ENCODE measurements at regions not wholly inside any gene's neighbourhood (a gene's known extent, or its start where the extent isn't known, plus 50 kb on each side); places are given as distances from the start of the nearest gene placed in this dataset.
"Not testable (repeated sequence)": the region's sequence is repeated elsewhere in the genome, so short reads cannot be mapped to it uniquely, and the experiment has no call there.

DNA sequence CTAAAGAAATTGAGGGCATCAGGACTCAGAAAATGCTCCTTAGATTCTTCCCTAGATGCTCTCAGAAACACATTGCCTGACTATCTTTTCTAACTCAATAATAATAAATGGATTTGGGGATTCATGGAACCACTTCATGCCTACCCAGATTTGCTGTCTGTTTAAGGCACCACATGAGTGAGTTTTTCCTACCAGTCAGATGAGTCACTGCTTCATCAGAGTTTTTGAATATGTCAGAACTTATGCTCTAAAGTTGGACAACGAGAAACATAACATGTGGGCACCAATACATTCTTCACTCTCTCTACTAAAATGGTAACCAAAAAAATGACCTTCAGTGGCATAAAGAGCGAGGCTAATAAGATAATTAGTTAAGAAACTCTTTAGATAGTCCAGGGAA is 1135.1 kb downstream of the TUSC7 start:
- in situ Hi-C loops (cut with HindIII; ENCODE audit: low sequenced_read_pairs): no loop called here

GRCh38 chr3:117846238-117846637 is 1136.7 kb downstream of the TUSC7 start:
- in situ Hi-C loops (cut with HindIII; ENCODE audit: low sequenced_read_pairs): no loop called here

DNA sequence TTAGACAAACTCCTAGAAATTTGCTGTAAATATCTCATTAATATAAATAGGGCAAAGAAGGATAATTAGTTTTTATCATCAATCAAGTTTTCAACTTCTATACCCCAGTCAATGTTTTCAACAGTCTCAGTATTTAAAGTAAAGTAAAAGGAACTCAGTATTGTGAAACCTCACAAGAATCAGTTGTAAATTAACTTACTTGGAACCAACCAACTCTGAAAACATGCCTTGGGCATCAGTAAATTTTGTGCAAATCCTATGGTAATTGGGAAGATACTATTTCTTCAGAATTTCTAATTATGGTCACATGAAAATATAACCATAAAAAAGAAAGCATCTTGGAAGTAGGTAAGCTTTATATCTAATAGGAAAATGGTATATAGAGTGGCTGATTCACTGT is 1139.0 kb downstream of the TUSC7 start:
- in situ Hi-C loops (cut with HindIII; ENCODE audit: low sequenced_read_pairs): no loop called here

DNA sequence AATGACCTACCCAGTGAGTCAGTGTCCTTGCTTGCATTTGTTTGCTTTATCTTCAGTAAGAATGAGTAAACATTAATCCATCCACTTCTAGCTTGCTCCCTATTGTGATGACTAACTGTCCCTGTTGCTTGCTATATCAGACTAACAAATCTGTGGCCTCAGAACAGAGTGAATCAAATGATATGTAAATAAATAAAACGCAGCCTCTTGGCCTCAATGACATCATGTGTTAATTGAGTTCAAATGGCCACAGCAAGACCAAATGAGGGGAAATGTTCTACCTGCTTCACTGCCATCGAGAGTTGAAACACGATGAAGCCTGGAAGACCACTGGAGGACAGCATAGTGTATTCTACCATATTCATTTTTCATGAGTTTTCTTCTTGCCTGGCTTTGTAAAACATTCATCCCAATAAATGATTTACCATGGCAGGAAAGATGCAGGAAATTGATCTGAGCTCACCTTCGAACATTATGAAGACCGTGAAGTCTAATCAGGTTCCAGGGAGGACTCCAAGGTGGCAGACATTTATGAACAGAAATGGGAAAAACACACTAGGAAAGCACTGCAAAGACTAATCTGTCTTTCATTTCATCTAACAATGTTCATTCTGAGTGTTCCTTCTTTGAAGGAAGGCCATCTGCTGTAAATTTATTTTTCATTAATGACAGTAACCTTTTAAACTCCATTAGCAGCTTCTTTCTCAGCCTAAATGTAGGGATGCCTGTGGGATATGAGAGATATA is 1144.5 kb downstream of the TUSC7 start:
- in situ Hi-C loops (cut with HindIII; ENCODE audit: low sequenced_read_pairs): no loop called here

DNA sequence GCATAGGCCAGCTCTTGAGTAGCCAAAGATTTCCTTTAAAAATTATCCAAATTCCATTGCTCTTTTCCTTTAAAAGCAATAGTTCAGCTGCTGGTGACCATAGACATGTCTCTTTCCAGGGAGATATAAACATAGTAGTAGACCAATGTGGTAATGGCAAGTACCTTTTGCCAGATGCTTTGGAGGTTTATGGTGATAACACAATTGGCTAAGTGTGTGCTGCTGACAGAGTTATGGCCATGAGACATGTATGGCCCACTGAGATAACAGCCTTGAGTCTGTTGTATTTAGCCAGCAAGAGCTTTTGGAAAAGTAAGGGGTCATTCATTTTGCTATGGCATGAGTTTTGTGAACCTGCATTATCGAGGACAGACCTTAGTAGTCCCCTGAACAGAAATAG is 1146.8 kb downstream of the TUSC7 start:
- in situ Hi-C loops (cut with HindIII; ENCODE audit: low sequenced_read_pairs): no loop called here

DNA sequence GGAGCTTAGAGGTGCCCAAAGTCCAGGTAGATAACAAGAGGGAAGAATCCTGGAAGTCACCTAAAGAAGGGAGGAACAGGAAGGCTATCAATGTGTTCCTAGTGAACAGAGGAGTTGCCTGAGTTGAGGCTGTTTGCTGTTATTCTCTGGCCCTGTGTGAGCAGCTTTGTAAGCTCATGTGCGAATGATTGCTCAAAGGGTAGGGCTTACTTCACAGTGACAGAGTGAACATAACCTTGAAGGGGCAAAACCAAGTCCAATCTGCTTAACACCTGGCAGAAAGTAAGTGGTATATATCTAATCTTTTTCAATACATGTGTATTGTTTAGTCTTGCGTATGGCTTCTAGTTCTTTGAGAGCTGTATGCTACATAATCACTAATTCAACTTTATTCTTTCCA is 1153.6 kb downstream of the TUSC7 start:
- in situ Hi-C loops (cut with HindIII; ENCODE audit: low sequenced_read_pairs): no loop called here

GRCh38 chr3:117865338-117865737 is 1155.8 kb downstream of the TUSC7 start:
- in situ Hi-C loops (cut with HindIII; ENCODE audit: low sequenced_read_pairs): no loop called here

DNA sequence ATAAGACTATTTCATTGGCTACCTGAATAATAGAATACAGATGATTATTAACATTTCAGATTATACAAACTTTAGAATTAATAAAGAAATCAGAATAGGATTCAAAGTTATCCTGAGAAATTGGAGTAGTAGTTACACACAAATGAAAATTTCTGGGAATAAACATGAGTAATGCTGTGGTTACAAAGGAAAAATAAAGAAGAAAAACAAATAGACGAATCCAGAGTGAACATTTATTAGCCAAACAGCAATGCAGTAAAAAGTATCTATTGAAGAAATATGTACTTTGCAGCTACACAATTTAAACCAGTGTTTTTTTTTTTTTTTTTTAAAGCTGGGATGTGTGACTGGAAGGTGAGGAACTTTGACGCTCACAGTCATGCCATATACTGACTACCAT is 1159.2 kb downstream of the TUSC7 start:
- in situ Hi-C loops (cut with HindIII; ENCODE audit: low sequenced_read_pairs): no loop called here

- in situ Hi-C loops (cut with HindIII; ENCODE audit: low sequenced_read_pairs): no loop called here
These were observed 1162.4 kb downstream of the TUSC7 start for GRCh38 chr3:117871934-117872333.

GRCh38 chr3:117872594-117873248 is 1161.9 kb downstream of the IGSF11 start:
- in situ Hi-C loops (cut with HindIII; ENCODE audit: low sequenced_read_pairs): not testable (repeated sequence)

- in situ Hi-C loops (cut with HindIII; ENCODE audit: low sequenced_read_pairs): no loop called here
These were observed 1161.4 kb downstream of the IGSF11 start for GRCh38 chr3:117873249-117873600.

- in situ Hi-C loops (cut with HindIII; ENCODE audit: low sequenced_read_pairs): no loop called here
These were observed 1160.5 kb downstream of the IGSF11 start for GRCh38 chr3:117874028-117874690.

GRCh38 chr3:117874904-117875874 is 1159.5 kb downstream of the IGSF11 start:
- in situ Hi-C loops (cut with HindIII; ENCODE audit: low sequenced_read_pairs): no loop called here

DNA sequence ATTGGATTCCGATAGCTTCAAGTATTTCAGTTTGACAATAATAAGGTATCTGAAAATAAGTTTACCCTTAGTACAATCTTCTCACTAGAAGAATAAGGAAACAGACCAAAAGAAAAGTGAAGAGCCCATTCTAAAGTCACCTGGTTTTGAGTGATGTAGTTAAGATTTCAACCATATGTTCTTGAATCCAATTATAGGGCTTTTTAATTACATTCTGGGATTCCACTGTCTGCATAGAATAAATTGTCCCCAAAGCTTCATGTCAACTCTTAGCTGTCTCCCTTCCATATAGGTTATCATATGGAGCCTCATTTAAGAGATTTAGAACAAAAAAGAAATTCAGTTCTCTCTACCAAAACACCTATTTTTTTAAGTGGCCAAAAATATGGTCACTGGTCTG is 1158.8 kb downstream of the IGSF11 start:
- in situ Hi-C loops (cut with HindIII; ENCODE audit: low sequenced_read_pairs): no loop called here

DNA sequence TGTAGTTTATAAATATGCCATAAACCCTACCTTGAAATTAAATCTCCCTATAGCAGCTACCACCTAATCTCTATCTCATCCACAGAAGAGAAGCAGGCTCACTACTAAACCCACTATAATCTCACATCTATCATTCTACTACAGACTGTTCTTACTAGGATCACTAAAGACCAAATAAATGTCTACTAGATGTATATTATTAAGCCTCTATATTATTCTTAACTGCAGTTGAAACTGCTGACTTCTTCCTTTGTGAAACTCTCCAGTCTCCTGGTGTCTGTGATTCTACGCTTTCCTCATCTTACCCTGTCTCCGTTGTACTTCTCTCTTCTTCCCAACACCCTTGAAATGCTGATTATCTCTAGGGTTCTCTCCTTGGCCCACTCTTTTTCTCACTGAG is 1154.0 kb downstream of the IGSF11 start:
- in situ Hi-C loops (cut with HindIII; ENCODE audit: low sequenced_read_pairs): no loop called here

GRCh38 chr3:117881210-117881609 is 1153.4 kb downstream of the IGSF11 start:
- in situ Hi-C loops (cut with HindIII; ENCODE audit: low sequenced_read_pairs): no loop called here

- in situ Hi-C loops (cut with HindIII; ENCODE audit: low sequenced_read_pairs): no loop called here
These were observed 1149.6 kb downstream of the IGSF11 start for GRCh38 chr3:117885011-117885441.

DNA sequence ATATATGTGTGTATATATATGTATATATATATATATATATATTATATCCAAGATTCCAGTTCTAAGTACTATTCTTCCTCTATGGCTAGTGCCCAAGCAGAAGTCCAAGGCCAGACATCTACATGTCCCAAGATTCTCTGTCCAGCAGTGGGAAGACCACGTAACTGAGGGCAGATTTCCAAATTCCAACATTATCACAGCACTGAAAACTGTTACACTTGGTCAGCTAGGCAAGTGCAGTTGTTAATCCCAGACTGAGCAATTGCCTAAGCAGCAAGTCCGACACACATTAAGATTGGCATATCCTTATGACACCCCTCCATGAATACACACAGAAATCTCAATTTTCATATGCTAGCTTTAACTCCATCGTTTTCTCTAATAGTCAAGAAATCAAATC is 1148.5 kb downstream of the IGSF11 start:
- in situ Hi-C loops (cut with HindIII; ENCODE audit: low sequenced_read_pairs): no loop called here

DNA sequence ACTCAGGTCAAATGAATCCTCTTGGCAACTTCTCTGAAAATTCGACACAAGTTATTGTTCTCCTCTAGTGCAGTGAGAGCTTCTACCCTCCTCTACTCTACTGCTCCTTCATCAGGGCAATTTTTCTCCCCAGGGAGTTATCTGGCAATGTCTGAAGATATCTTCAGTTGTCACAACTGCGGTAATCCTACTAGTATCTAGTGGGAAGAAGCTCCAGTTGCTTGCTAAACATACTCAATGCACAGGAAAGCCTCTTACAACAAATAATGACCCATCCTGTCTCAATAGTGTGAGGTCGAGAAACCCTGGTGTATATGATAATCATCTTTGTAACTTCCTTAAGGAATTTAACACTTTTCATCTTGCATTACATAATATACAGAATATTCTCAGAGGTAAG is 1147.6 kb downstream of the IGSF11 start:
- in situ Hi-C loops (cut with HindIII; ENCODE audit: low sequenced_read_pairs): no loop called here

DNA sequence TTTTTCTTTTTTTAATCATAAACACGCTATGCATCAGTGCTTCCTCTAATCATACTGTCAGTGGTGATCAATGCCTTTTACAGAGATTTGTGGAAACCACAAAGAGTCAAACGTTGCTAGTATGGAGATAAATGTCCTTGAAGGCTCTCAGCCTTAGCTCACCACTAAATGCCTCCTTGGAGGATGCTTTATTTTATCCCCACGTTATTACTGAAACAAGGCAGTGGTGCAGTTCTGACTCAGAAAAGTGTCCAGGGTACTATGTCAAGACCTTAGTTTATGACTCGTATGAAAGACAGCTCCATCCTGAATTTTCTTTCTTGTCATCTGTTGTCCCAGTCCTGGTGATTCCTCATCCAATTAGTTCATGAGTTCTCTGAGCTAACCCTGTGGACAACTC is 1146.7 kb downstream of the IGSF11 start:
- in situ Hi-C loops (cut with HindIII; ENCODE audit: low sequenced_read_pairs): no loop called here

GRCh38 chr3:117892431-117892841 is 1142.2 kb downstream of the IGSF11 start:
- in situ Hi-C loops (cut with HindIII; ENCODE audit: low sequenced_read_pairs): no loop called here
